NB4 (cell line): ENCODE measurements at regions not wholly inside any gene's neighbourhood (a gene's known extent, or its start where the extent isn't known, plus 50 kb on each side); places are given as distances from the start of the nearest gene placed in this dataset.

Experiments
- CTCF ChIP-seq: IDR thresholded peaks from one replicate; pipeline ENCODE4 v1.5.1; 2012; ENCODE audit warnings: low read depth, low read length
- MAX ChIP-seq: IDR thresholded peaks from 2 replicates; pipeline ENCODE4 v1.6.1; 2011; ENCODE audit warnings: low read depth, low read length
- MYC ChIP-seq: IDR thresholded peaks from 2 replicates; pipeline ENCODE4 v1.6.1; 2011; ENCODE audit warnings: low read depth, low read length
- POLR2A ChIP-seq: IDR thresholded peaks from 2 replicates; pipeline ENCODE4 v1.6.1; 2011; ENCODE audit warnings: mild to moderate bottlenecking; ENCODE audit not compliant: insufficient read length; ENCODE audit errors: extremely low read depth

GRCh38 chr1:115457289-115457688, 119.2 kb upstream of the NGF start:
- TF ChIP-seq CTCF (no peak), POLR2A (no peak), MAX (no peak), MYC (no peak)
